ENCODE measurements at regions not wholly inside any gene's neighbourhood (a gene's known extent, or its start where the extent isn't known, plus 50 kb on each side); places are given as distances from the start of the nearest gene placed in this dataset.
A peak's percentile ranks its signal among the peaks of the same experiment; 100 is the strongest.

DNA sequence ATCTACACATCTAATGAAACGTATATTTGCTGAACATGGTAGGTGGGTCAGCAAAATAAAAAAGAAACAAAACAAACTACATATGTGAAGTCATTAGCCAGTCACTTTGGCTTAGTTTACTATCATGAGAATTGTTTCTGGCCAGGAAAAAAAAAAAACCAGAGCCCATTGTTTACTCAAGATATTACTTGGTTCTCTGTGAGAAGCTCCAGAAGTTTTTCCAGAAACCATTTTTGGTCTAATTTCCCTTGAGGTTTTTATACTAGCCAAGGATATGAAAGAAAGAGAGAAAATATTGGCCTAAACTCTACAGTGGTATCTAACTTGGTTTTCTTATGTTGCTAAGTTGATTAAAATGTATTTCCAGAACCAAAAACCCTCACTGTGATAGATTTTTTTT, 259.1 kb downstream of the PDHA2 start:
- no peak for DNase-seq

DNA sequence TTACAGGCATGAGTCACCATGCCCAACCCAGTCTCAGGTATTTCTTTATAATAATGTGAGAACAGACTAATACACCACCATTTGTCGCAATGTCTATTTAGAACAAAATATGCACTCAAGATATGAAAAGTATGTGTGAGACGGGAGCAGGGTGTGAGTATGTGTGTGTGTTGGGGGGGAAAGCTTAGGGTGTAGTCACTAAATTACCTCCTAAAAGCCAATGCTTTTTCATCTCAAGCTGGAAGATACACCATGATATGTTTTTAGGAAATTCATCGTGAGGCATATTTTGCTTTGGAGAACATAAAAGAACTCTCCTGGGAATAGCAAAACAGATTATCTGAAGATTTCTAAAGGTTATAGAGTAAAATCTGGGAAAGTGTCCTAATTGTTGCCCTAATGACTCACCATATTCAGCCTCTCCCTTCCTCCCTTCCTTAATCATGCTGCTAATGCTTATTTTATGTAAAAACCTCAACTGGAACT, 262.7 kb downstream of the PDHA2 start:
- no peak for DNase-seq

DNA sequence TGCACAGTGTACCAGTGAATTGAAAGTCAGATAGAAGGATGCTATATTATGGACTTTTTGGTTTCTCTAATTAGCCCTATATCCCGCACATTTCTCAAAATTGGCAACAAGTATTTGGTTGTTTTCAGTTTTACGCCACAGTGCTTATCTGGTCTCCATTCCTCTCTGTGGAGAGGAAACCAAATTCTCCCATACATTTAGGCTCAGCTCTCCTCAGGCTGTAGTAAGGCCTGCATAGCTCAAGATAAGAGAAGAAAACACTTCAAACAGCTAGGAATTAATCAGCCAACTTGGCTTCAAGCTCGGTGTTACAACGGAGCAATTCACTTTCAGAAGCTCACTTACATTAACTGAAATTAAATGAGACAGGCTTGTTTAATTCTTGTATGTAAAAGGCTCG, 263.2 kb downstream of the PDHA2 start:
- DNase-seq = peak; percentile 5

DNA sequence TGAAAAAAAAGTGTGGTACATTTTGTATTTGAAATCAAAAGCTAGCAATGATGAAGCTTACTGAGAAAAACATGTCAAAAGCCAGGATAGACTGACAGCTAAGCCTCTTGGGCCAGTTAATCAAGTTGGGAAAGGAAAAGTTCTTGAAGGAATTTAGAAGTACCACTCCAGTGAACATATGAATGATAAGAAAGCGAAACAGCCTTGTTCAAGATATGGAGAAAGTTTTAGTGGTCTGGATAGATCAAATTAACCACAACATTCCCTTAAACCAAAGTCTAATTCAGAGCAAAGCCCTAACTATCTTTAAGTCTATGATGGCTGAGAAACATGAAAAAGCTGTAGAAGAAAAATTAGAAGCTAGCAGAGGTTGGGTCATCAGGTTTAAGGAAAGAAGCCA, 268.3 kb downstream of the PDHA2 start:
- no peak for DNase-seq

DNA sequence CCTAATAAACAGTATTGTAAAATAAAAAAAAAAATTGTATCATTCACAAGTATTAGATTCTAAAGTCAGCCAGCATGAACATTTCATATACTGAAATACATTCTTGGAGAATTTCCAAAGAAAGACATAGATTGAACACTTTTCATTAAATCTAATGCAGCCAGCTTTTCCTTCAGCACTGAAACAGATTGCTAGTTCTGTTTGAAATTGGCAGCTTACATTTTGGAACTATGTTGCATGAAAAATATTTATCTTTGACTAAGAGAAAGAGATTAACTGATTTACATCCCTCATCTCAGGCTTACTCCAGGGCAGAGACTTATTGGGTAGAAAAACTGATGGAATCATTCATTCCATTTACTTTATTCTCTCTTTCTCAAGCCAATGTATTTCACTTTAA, 272.7 kb downstream of the PDHA2 start:
- DNase-seq = no peak

DNA sequence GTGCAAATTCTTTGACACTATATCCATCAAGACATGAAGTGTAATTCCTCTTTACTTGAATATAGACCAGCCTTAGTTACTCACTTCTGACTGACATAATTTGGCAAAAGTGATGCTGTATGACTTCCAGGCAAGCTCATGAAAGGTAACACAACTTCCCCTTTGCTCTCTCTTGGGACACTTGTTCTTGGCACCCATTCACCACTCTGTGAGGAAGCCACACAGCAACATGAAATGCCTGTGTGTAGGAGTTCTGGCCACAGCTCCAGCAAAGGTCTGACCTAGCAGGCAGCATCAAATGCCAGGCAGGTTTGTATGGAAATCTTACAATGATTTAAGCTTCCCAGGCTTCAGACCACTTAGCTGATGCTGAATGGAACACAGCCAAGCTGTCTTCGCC, 280.3 kb downstream of the PDHA2 start:
- DNase-seq = no peak

DNA sequence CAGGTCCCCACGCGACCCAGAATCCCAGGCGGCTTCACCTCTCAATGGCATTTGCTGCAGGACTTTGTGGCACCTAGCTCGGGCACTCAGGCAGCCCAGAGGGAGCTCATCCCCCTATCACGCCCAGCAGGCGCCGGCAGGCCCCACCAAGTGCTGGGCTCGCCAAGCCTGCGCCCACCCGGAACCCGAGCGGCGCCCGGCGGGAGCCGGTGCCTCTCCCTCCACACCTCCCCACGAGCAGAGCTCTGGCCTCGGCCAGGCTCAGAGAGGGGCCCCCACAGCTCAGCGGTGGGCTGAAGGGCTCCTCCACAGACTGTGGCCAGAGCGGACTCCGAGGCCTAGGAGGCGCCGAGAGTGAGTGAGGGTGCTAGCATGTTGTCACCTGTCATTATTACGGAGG, 286.3 kb downstream of the PDHA2 start:
- DNase-seq = no peak

DNA sequence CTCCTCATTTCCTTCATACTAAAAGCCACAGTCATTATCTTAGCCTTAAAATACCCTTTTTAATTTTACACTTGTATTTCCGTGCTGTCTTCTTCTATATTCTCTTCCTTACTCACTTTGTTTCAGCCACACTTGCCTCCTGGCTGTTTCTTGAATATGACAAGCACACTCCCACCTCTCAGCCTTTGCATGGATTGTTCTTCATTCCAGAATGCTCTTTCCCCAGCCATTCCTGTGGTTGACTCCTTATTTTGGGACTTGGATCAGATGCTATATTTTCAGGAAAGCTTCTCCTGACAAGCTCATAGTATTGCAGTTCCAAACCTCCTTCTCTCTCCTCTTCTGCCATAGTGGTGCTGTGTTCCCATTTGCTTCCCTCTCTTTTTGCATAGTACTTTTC, 291.3 kb downstream of the PDHA2 start:
- no peak for DNase-seq

DNA sequence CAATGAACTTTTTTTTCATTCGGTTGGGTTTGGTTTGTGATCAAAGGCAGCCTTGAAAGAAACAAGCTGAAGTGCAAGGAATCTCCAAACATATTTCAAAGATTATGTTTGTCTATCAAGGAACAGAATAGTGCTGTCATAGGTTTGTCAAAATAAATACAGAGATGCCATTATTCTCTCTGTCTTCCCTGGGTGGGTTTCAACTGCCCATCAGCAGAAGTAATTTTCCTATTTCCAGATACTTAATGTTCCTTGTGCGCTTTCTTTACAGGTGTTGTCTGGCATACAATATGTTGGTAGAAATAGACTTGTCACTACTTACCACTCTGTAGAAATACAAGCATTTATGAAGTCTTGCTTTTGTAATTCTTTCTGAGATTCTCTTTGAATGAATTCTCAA, 294.9 kb downstream of the PDHA2 start:
- DNase-seq = no peak

DNA sequence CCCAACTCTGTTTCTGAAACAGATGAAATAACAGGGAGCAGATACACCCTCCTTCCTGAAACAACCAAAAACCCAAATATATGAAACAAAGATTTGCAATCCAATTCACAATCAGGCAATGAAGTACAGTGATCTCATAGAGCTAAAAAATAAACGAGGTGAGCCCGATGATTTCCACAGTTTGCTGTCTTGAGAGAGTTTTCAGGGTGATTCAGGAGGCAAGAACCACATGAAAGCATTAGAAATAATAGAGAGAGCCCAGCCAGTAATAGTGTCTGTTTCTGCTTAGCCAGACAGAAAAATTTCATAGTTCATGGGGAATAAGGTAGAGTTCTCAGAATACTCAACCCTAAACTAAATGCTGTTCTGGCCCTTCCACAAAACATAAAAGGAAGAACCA, 296.2 kb downstream of the PDHA2 start:
- DNase-seq = no peak

DNA sequence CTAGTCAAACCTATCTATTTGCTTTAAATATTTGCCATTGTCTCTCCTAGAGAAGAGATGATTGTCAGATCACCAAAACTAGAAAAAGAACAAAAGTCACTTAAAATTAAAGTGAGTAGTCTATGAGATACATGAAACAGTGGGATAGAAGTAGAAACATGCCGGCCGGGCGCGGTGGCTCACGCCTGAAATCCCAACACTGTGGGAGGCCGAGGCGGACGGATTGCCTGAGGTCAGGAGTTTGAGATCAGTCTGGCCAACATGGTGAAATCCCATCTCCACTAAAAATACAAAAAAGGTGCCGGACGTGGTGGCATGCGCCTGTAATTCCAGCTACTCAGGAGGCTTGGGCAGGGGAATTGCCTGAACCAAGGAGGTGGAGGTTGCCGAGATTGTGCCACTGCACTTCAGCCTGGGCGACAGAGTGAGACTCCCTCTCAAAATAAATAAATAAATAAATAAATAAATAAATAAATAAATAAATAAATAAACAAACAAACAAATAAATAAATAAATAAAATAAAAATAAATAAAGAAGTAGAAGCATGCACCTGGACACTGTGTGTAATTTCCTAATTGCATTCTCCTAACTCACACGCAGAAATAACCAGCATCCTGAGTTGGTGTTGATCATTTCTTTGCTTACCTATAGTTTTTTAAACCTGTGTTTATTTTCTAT, 299.5 kb downstream of the PDHA2 start:
- no peak for DNase-seq

DNA sequence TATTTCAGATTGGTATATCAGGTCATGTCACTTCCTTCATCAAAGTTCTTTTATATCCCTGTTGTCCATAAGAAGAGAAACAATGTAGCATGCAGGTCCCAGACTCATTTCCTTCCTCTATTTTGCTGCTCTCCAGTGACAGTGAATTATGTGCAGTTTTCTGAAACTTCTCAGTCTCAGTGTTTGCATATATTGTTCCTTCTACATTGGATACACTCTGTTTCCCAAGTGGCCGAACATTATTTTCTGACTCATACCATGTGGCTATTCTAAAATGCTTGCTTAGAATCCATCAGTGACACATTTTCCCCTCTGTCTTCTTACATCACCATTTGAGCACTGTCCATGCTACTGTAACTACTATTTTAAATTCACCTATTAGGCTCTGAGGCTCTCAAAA, 305.7 kb downstream of the PDHA2 start:
- no peak for DNase-seq

DNA sequence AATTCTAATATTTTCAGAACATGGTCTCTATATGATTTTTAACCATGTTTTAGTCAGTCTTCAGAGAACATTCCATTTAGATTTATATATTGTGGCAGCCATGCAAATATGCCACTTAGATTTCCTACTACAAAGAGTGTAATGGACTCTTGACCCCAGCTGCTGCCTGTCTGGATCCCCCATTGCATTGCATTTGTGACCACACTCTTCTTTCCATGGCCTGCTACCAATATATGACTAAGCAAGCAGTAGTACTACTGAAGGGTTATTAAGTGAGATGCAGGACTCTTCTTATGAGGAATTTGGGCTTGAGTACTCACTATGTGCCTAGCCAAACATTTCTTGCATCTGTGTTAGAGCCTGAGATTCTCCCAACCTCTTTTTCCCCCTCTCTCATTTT, 306.8 kb downstream of the PDHA2 start:
- DNase-seq = no peak

DNA sequence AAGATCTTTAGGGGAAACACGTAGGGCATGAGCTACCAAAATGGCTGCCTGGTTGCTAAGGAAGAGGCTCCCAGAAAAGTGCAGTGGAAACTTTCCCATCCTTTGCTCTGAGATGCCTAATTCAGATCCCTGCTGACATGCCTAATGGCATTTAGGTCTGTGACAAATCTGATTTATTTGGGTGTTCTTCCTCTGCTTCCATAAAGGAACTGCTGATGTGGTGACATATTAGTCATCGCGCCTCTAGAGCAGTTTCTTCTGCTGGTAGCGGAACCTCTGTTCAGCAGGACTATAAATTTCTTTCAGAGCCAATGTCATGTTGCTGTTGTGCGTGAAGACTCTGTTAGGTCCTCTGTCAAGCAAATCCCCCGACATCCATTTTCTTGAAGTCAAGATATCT, 310.0 kb downstream of the PDHA2 start:
- DNase-seq = no peak

DNA sequence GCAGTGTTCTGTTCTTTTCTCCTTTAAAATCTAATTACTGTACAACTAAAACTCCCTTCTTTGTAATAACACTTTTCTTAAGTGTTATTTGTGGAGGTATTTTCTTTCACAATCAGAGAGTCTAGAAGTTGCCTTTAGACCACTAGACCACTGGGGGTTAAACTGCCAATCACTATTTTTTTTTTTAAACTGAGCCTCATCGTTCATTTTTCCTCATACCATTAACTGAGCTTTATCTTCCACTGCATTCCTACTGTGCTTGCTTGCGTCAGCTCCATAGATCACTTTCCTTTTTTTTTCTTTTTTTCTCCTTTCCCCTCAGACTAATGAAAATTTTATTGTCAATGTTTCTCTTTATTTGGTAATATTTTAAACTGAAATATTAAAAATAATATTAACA, 310.6 kb downstream of the PDHA2 start:
- no peak for DNase-seq

DNA sequence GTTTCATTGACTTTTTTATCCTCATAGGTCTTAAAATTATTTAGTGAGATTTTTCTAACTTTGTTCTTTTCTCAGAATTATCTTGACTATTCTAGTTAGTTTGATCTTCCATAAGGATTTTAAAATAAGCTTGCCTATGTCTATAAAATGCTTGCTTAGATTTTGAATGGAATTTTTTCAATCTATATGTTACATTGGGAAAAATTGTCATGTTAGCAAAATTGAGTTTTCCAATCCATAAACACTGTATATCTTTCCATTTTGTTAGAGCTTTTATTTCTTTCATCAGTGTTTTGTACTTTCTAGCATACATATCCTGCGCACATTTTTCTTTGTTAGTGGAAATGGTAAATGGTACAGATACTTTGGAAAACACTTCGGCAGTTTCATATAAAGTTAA, 312.9 kb downstream of the PDHA2 start:
- DNase-seq = no peak

DNA sequence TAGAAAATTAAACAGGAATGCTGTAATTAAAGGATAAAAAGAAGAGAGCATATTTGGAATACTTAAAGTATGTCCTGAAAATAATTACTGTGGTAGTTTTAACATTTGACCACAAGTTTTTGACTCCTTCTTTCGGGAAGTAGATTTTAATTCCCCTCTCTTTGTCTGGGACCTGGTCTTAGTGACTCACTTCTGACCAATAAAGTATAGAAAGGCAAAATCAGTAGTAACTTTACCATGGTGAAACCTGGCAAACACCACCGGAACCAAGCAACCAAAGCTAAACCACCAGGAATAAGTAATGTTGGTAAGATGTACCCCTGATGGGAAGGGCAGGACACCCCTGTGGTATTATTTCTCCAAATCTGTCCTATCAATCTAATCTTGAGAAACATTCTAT, 314.8 kb downstream of the PDHA2 start:
- no peak for DNase-seq

DNA sequence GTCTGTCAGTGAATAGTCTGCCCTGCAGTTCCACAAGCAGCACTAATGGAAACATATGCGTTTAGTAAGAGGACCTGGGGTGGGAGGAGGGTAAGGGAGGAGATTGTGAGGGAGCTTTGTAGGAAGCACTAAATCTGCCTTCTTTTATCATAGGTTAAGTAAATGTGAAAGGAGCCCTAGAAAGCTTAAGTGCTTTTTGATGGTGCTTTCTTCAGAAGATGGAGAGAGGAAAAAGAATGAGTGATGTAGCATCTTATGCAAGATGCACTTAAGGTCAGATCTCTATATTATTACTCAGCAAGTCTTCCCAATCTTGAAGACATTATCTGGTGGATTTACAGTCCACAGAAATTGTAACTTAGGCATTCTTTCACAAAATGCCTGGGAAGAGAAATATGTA, 322.7 kb downstream of the PDHA2 start:
- DNase-seq = no peak

DNA sequence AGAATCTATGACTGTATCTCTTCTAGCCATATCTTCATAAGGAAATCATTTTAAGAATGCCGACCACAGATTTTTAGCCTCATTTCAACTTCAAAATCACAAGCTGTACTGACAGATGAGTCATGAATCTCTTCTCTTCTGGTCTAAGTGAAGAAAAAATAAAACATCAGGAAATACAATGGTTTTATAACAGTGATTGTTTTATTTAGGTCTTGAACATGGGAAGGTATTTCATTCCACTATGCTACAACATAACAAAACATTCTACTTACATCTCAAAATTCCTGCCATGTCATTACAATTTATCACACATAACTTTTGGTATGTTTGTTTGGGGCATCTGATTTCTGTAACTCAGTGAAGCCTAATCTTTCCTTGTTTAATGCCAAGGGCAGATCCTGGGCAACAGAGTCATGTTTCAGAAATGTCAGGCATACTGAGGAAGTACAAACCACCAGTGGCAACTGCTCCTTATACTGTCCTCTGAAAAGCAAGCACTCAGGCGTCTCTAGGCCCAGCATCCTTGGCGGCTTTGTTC, 325.0 kb downstream of the PDHA2 start:
- no peak for DNase-seq

DNA sequence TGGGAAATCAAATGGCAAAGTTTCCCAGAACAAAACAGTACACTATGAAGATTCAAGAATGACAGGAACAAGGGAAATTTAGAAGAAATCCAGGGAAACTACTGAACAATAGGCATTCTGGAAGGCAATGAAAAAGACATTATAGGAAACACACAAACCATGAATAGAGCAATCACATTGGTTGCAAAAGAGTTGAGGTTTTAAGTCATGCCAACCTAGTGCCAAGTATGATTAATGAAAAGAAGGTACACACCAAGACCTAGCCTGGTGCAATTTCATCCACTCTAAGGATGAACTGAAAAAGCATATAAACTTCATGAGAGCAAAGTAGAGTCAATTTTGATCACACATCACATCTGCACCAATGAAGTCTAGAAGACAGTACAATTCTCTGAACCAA, 326.9 kb downstream of the PDHA2 start:
- no peak for DNase-seq

DNA sequence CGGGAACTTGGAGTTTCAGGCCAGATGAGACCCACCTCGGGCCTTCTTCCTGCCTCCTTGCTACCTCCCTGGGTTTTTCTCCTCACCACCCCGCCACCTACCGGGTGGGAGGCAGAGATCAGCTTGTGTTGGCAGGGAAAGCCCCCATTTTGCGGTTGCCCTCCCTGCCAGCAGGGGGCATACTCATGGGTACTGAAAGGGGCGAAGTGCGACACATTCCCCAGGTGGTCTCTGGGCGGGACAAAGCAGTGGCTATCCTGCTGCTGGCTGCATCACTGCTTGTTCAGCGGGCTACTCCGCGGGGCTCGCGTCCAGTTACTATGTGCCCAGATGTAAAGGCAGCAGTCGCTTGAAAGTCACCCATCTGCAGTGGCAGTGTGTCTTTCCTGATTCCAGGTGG, 330.3 kb downstream of the PDHA2 start:
- no peak for DNase-seq

DNA sequence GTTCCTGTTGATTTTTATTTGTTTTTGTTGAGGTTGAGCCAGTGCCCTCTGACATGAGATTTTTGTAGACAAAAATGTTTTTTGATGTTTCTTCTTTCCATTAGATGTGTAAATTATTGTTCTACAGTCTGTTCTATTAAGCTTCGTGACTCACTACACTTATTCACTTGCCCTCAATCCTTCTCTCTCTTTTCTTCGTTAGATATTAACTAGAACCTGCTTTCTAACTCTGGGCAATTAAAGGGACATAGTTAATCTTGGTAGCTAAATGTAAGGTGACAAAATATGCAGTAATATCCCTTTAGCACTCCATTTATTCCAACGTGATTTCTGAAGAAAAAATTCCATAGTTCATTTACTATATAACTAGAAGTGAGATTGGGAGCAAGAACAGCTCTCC, 333.9 kb downstream of the PDHA2 start:
- DNase-seq = no peak

DNA sequence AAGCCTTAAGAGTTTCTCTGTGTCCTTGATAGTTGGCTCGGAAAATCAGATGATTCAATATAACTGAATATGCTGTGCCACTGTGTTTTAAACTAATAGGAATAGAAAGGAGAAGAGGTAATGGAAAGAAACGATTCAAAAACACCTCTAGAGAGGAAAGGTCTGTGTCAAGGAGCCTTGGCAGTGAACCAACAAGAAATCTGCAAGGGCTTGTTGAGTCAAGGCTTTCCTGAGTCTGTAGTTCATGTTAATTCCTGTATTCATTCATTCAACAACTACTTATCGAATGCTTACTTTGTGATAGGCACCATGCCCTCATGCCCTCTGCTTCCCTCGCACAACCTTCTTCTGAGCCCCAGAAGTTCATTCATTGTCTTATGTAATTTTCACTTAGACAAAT, 336.0 kb downstream of the PDHA2 start:
- no peak for DNase-seq

DNA sequence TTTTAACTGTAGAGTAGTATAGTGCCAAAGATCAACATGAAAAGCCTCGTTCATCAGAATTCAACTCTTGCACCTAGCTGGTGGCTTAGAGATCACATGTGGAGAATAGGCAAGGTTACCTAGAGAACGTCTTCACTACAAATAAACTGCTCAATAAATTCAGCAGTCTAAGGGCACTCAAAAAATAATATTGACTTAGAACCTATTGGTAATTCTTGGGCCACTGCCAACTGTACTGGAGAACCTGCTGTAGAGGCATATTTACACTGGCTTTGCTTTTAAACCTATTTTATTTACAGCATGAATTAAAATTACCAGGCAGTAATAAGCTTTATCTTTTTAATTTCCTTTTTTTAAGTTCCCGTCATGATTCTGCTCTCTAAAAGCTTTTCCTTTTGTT, 343.7 kb downstream of the PDHA2 start:
- no peak for DNase-seq

DNA sequence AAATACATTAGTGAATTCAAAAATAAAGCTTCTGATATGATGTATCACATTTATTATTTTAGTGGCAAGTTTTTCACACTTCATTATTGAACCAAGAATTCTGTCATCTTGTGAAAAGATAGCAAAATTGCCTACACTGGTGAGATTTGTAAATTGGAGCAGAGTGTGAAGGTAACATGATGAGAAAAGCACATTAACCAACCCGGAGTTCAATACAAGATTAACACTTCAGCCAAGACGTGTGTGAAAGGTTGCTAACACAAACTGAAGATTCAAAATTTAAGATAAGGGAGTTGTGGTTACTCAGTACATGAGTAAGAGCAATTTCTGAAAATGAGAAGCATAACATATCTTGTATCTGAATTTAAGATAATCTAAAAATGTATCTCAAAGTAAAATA, 346.7 kb downstream of the PDHA2 start:
- no peak for DNase-seq

Data from retina (tissue), 1 donor.